Breast epithelium (tissue), 4 donors: ENCODE measurements at regions not wholly inside any gene's neighbourhood (a gene's known extent, or its start where the extent isn't known, plus 50 kb on each side); places are given as distances from the start of the nearest gene placed in this dataset.

Source experiments
- DNase-seq, 2 donors: peaks; one replicate each; pipeline ENCODE4 v3.0.0-alpha.2; 2019; ENCODE audit warnings: low spot score in 2 of 2
- H3K27ac ChIP-seq, 2 donors: fragments of 200-600 bp; sonication (generic) in 1 of 2; one replicate each; pipeline ENCODE4 v1.5.1; 2016 to 2019; ENCODE audit warnings: mild to moderate bottlenecking in 1 of 2
- H3K27me3 ChIP-seq, 2 donors: fragments of 200-600 bp; sonication (generic) in 1 of 2; one replicate each; pipeline versions ENCODE4 v1.5.1 to v1.6.0; 2017 to 2019; ENCODE audit warnings: control low read depth in 1 of 2, mild to moderate bottlenecking in 1 of 2
- H3K36me3 ChIP-seq: fragments of 200-600 bp; one replicate; pipeline ENCODE4 v1.5.1; 2019
- H3K4me1 ChIP-seq, 2 donors: fragments of 200-600 bp; sonication (generic); one replicate each; pipeline ENCODE4 v1.5.1; 2016 to 2019; ENCODE audit warnings: control low read depth in 1 of 2
- H3K4me3 ChIP-seq, 3 donors: fragments of 200-600 bp; sonication (generic); 1 replicate in 2 of 3; 2 replicates in 1 of 3; pipeline ENCODE4 v1.5.1; 2016 to 2019; ENCODE audit warnings: mild to moderate bottlenecking in 3 of 3, moderate library complexity in 2 of 3
- H3K9me3 ChIP-seq, 2 donors: fragments of 200-600 bp; sonication (generic) in 1 of 2; one replicate each; pipeline ENCODE4 v1.5.1; 2016 to 2019; ENCODE audit warnings: control low read depth in 1 of 2
- CTCF ChIP-seq, 3 donors: fragments of 450-650 bp; IDR thresholded peaks; one replicate each; pipeline ENCODE4 v1.5.1; 2016 to 2017; ENCODE audit warnings: antibody characterized with exemption in 3 of 3, mild to moderate bottlenecking in 3 of 3, moderate library complexity in 3 of 3
- POLR2A ChIP-seq: fragments of 450-650 bp; IDR thresholded peaks from one replicate; pipeline ENCODE4 v1.6.1; 2016; ENCODE audit warnings: antibody characterized with exemption, mild to moderate bottlenecking, moderate library complexity
- POLR2AphosphoS5 ChIP-seq, 3 donors: sonication (generic); formaldehyde crosslinking; IDR thresholded peaks; one replicate each; pipeline ENCODE4 v1.6.1; 2017; ENCODE audit warnings: antibody characterized with exemption in 3 of 3
- intact Hi-C: fragments of 100-400 bp; cut with DNase I; formaldehyde crosslinking; loops from one replicate; pipeline ENCODE4 v1.15.1; 2023; ENCODE audit warnings: low total_unique reads

- Histone ChIP-seq H3K4me3 (no peak overlapping the region), H3K36me3 (no peaks in the 10 kb centered on the region), H3K4me1 (peaks cover 0 to 4% of the 10 kb centered on the region in 2 donors), H3K9me3 (no peaks in the 10 kb centered on the region), H3K27me3 (no peaks in the 10 kb centered on the region), H3K27ac (peak overlapping the region; percentile 70 to 82)
- no peak for TF ChIP-seq POLR2AphosphoS5 (IDR thresholded peaks at IDR 0.05)
- TF ChIP-seq POLR2A = no peak
- TF ChIP-seq CTCF (IDR thresholded peaks at IDR 0.05) = no peak
- no peak for DNase-seq
- intact Hi-C loops = no loop called here
Observed at GRCh38 chr10:43853369-43853768, 204.7 kb upstream of the ZNF32 start.

- H3K27me3 ChIP-seq = no peaks in the 10 kb centered on the region
- no peak for TF ChIP-seq POLR2AphosphoS5 (IDR thresholded peaks at IDR 0.05)
- no peak for TF ChIP-seq POLR2A
- TF ChIP-seq CTCF (IDR thresholded peaks at IDR 0.05) = no peak
- peaks cover 0 to 4% of the 10 kb centered on the region in 2 donors for H3K4me1 ChIP-seq
- H3K4me3 ChIP-seq = no peak overlapping the region
- no peaks in the 10 kb centered on the region for H3K36me3 ChIP-seq
- no peak for DNase-seq
- H3K9me3 ChIP-seq = no peaks in the 10 kb centered on the region
- no peak overlapping the region for H3K27ac ChIP-seq
- intact Hi-C loops = no loop called here
Observed at GRCh38 chr10:43852644-43853214, 204.0 kb upstream of the ZNF32 start.

- Histone ChIP-seq H3K4me3 (no peak overlapping the region), H3K36me3 (no peaks in the 10 kb centered on the region), H3K27ac (no peak overlapping the region), H3K9me3 (no peaks in the 10 kb centered on the region), H3K4me1 (peaks cover 0 to 4% of the 10 kb centered on the region in 2 donors), H3K27me3 (no peaks in the 10 kb centered on the region)
- TF ChIP-seq CTCF (IDR thresholded peaks at IDR 0.05) (no peak), POLR2A (no peak)
- DNase-seq = no peak
- intact Hi-C loops = no loop called here
Observed at GRCh38 chr10:43852149-43852548, 203.5 kb upstream of the ZNF32 start.

GRCh38 chr10:43851030-43851429 lies 202.3 kb upstream of the ZNF32 start:
- intact Hi-C loops = no loop called here
- TF ChIP-seq POLR2A (no peak), CTCF (IDR thresholded peaks at IDR 0.05) (no peak), POLR2AphosphoS5 (IDR thresholded peaks at IDR 0.05) (no peak)
- DNase-seq = no peak

GRCh38 chr10:43849551-43849950 lies 200.9 kb upstream of the ZNF32 start:
- intact Hi-C loops = no loop called here
- Histone ChIP-seq H3K9me3 (no peaks in the 10 kb centered on the region), H3K27ac (no peak overlapping the region), H3K36me3 (no peaks in the 10 kb centered on the region), H3K27me3 (no peaks in the 10 kb centered on the region), H3K4me1 (peaks cover 0 to 4% of the 10 kb centered on the region in 2 donors), H3K4me3 (no peak overlapping the region)
- DNase-seq = no peak
- no peak for TF ChIP-seq CTCF (IDR thresholded peaks at IDR 0.05)
- TF ChIP-seq POLR2AphosphoS5 (IDR thresholded peaks at IDR 0.05) = no peak
- TF ChIP-seq POLR2A = no peak

More at GRCh38 chr10:43851030-43851429, 202.3 kb upstream of the ZNF32 start:
- Histone ChIP-seq H3K27me3 (no peaks in the 10 kb centered on the region), H3K27ac (no peak overlapping the region), H3K4me3 (no peak overlapping the region), H3K9me3 (no peaks in the 10 kb centered on the region), H3K36me3 (no peaks in the 10 kb centered on the region), H3K4me1 (peaks cover 0 to 4% of the 10 kb centered on the region in 2 donors)
